ENCODE measurements at regions not wholly inside any gene's neighbourhood (a gene's known extent, or its start where the extent isn't known, plus 50 kb on each side); places are given as distances from the start of the nearest gene placed in this dataset.

GRCh38 chrX:39896951-39897740, 200.6 kb downstream of the BCOR start:
- Mint-ChIP-seq H3K27ac (no peak overlapping the region), H3K36me3 (ENCODE audit: low read depth) (no peaks in the 10 kb centered on the region), H3K27me3 (peaks cover 8% of the 10 kb centered on the region), H3K4me3 (no peak overlapping the region), H3K9me3 (no peaks in the 10 kb centered on the region), H3K4me1 (peaks cover 5% of the 10 kb centered on the region)
- ChIA-PET POLR2A (interaction anchor here (0.5 kb wide), 1 partner anchor 234 kb away, joined by 3 read pairs; no protein-coding TSS in a partner anchor), CTCF (no interaction called here)
- intact Hi-C loops (cut with micrococcal nuclease): no loop called here
- TF ChIP-seq CTCF (IDR thresholded peaks at IDR 0.05): no peak
- ATAC-seq (ENCODE audit: low read depth) (no peak), DNase-seq (no peak)

GRCh38 chrX:39897741-39898097, 200.0 kb downstream of the BCOR start:
- CTCF ChIA-PET: no interaction called here
- ATAC-seq (ENCODE audit: low read depth): no peak
- intact Hi-C loops (cut with micrococcal nuclease): no loop called here

GRCh38 chrX:39898147-39898546, 199.6 kb downstream of the BCOR start:
- no peak overlapping the region for H3K27ac Mint-ChIP-seq
- no peaks in the 10 kb centered on the region for H3K9me3 Mint-ChIP-seq
- no peak for ATAC-seq (ENCODE audit: low read depth)
- H3K36me3 Mint-ChIP-seq (ENCODE audit: low read depth): no peaks in the 10 kb centered on the region
- H3K4me3 Mint-ChIP-seq: no peak overlapping the region
- POLR2A ChIA-PET: no interaction called here
- DNase-seq: no peak
- intact Hi-C loops (cut with micrococcal nuclease): no loop called here
- peaks cover 8% of the 10 kb centered on the region for H3K27me3 Mint-ChIP-seq
- TF ChIP-seq CTCF (IDR thresholded peaks at IDR 0.05): no peak
- CTCF ChIA-PET: no interaction called here
- H3K4me1 Mint-ChIP-seq: peaks cover 5% of the 10 kb centered on the region

More at GRCh38 chrX:39897741-39898097, 200.0 kb downstream of the BCOR start:
- no peak for DNase-seq
- POLR2A ChIA-PET: interaction anchor here (0.5 kb wide), 1 partner anchor 234 kb away, joined by 3 read pairs; no protein-coding TSS in a partner anchor
- TF ChIP-seq CTCF (IDR thresholded peaks at IDR 0.05): no peak
- H3K9me3 Mint-ChIP-seq: no peaks in the 10 kb centered on the region
- no peak overlapping the region for H3K27ac Mint-ChIP-seq
- no peaks in the 10 kb centered on the region for H3K36me3 Mint-ChIP-seq (ENCODE audit: low read depth)
- H3K4me1 Mint-ChIP-seq: peaks cover 5% of the 10 kb centered on the region
- H3K27me3 Mint-ChIP-seq: peaks cover 8% of the 10 kb centered on the region
- no peak overlapping the region for H3K4me3 Mint-ChIP-seq

GRCh38 chrX:39899059-39899458, 198.7 kb downstream of the BCOR start:
- H3K4me3 Mint-ChIP-seq: no peak overlapping the region
- no peaks in the 10 kb centered on the region for H3K4me1 Mint-ChIP-seq
- no peaks in the 10 kb centered on the region for H3K9me3 Mint-ChIP-seq
- ChIA-PET CTCF (no interaction called here), POLR2A (no interaction called here)
- H3K27me3 Mint-ChIP-seq: peaks cover 8% of the 10 kb centered on the region
- intact Hi-C loops (cut with micrococcal nuclease): no loop called here
- H3K27ac Mint-ChIP-seq: no peak overlapping the region
- ATAC-seq (ENCODE audit: low read depth) (no peak), DNase-seq (no peak)
- H3K36me3 Mint-ChIP-seq (ENCODE audit: low read depth): no peaks in the 10 kb centered on the region
- no peak for TF ChIP-seq CTCF (IDR thresholded peaks at IDR 0.05)

GRCh38 chrX:39899856-39900776, 197.6 kb downstream of the BCOR start:
- POLR2A ChIA-PET: no interaction called here
- no peaks in the 10 kb centered on the region for H3K4me1 Mint-ChIP-seq
- H3K36me3 Mint-ChIP-seq (ENCODE audit: low read depth): no peaks in the 10 kb centered on the region
- no peak for ATAC-seq (ENCODE audit: low read depth)
- no peak overlapping the region for H3K4me3 Mint-ChIP-seq
- peaks cover 8% of the 10 kb centered on the region for H3K27me3 Mint-ChIP-seq
- CTCF ChIA-PET: no interaction called here
- intact Hi-C loops (cut with micrococcal nuclease): no loop called here
- no peak for TF ChIP-seq CTCF (IDR thresholded peaks at IDR 0.05)
- H3K27ac Mint-ChIP-seq: no peak overlapping the region
- no peak for DNase-seq
- no peaks in the 10 kb centered on the region for H3K9me3 Mint-ChIP-seq
